HEK293T (cell line): ENCODE measurements at regions not wholly inside any gene's neighbourhood (a gene's known extent, or its start where the extent isn't known, plus 50 kb on each side); places are given as distances from the start of the nearest gene placed in this dataset.

Experiments used
- ARNT ChIP-seq: fragments of 450-650 bp; IDR thresholded peaks from 2 replicates; pipeline ENCODE4 v1.6.1; 2017; ENCODE audit warnings: mild to moderate bottlenecking
- BHLHE40 ChIP-seq: fragments of 450-650 bp; IDR thresholded peaks from 2 replicates; pipeline ENCODE4 v1.6.1; 2016; ENCODE audit warnings: mild to moderate bottlenecking, moderate library complexity, borderline replicate concordance
- ELF4 ChIP-seq: fragments of 450-650 bp; IDR thresholded peaks from 2 replicates; pipeline ENCODE4 v1.6.1; 2017; ENCODE audit warnings: antibody characterized with exemption
- FOXK2 ChIP-seq: fragments of 450-650 bp; IDR thresholded peaks from 2 replicates; pipeline ENCODE4 v1.6.1; 2016; ENCODE audit warnings: mild to moderate bottlenecking
- FOXM1 ChIP-seq: fragments of 450-650 bp; IDR thresholded peaks from 2 replicates; pipeline ENCODE4 v1.6.1; 2017; ENCODE audit warnings: mild to moderate bottlenecking, borderline replicate concordance
- L3MBTL2 ChIP-seq: fragments of 450-650 bp; conservative IDR thresholded peaks from 2 replicates; pipeline ENCODE4 v1.6.1; 2016; ENCODE audit warnings: mild to moderate bottlenecking
- SP1 ChIP-seq: fragments of 450-650 bp; IDR thresholded peaks from 2 replicates; pipeline ENCODE4 v1.6.1; 2017
- SUZ12 ChIP-seq: fragments of 450-650 bp; IDR thresholded peaks from 2 replicates; pipeline ENCODE4 v1.6.1; 2016; ENCODE audit warnings: mild to moderate bottlenecking
- TARDBP ChIP-seq: fragments of 450-650 bp; IDR thresholded peaks from 2 replicates; pipeline ENCODE4 v1.6.1; 2016
- ZNF384 ChIP-seq: fragments of 450-650 bp; IDR thresholded peaks from 2 replicates; pipeline ENCODE4 v1.6.1; 2016
- TF ChIP-seq, protein P1 (sequence below): fragments of 450-650 bp; IDR thresholded peaks from 2 replicates; pipeline ENCODE4 v1.6.1; 2016

DNA sequence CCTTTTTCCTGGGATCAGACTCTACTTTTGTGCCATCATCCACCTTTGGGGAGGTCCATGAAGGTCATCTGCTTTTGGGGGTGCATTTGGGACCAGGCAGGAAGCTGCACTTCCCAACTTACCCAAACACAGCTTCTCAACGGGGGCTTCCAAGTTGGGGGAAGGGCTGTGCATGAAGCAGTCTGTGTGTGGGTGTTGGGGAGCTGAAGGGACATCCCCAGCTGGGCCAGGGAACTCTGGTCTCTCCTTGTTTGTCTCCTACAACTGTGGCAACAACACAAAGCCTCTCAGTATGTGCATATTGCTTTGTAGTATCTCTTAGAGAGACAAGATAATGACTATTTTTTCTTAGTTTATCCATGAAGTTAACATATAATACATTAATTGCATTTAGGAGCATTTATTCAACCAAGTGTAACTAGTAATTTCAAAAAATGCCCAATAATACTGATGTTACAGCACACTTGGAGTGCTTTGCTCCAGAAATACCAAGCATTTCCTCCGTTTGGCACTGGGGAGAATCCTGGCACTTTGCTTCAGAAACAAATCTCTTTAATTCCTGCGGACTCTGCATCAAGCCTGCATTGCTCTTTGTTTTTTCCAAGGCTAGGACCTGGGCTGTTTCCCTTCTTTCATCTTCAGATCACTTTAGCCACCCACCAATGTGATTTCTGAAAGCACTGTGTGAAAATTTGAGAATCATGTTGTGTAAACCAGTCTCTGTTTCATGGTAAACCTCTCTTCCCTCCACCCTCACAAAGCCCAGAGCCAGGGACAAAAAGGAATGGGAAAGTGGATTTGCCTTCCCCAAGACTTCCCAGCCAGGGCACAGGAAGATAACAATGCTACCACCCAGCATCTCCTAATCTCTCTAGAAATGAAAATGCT is 126.2 kb upstream of the PFN2 start:
- TF ChIP-seq BHLHE40: no peak
- no peak for TF ChIP-seq SP1
- TF ChIP-seq TARDBP: no peak
- TF ChIP-seq ARNT: no peak
- no peak for TF ChIP-seq ZNF384
- no peak for TF ChIP-seq L3MBTL2
- TF ChIP-seq FOXM1: no peak
- TF ChIP-seq ELF4: no peak
- no peak for TF ChIP-seq FOXK2
- TF ChIP-seq, protein P1, sequence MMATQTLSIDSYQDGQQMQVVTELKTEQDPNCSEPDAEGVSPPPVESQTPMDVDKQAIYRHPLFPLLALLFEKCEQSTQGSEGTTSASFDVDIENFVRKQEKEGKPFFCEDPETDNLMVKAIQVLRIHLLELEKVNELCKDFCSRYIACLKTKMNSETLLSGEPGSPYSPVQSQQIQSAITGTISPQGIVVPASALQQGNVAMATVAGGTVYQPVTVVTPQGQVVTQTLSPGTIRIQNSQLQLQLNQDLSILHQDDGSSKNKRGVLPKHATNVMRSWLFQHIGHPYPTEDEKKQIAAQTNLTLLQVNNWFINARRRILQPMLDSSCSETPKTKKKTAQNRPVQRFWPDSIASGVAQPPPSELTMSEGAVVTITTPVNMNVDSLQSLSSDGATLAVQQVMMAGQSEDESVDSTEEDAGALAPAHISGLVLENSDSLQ: no peak
- no peak for TF ChIP-seq SUZ12
